Panc1 (cell line): ENCODE measurements at regions not wholly inside any gene's neighbourhood (a gene's known extent, or its start where the extent isn't known, plus 50 kb on each side); places are given as distances from the start of the nearest gene placed in this dataset.

Experiments
- CTCF ChIP-seq: fragments of 450-650 bp; IDR thresholded peaks from 2 replicates; pipeline ENCODE4 v1.5.1; 2017; ENCODE audit warnings: mild to moderate bottlenecking
- POLR2AphosphoS5 ChIP-seq: IDR thresholded peaks from 2 replicates; pipeline ENCODE4 v1.6.1; 2012; ENCODE audit warnings: mild to moderate bottlenecking, low read depth, low read length, moderate library complexity
- REST ChIP-seq, 2 experiments: IDR thresholded peaks; 2 replicates each; pipeline ENCODE4 v1.6.1; 2011 to 2012; ENCODE audit warnings: low read depth in 2 of 2, control low read depth in 1 of 2, low read length in 1 of 2, mild to moderate bottlenecking in 1 of 2, moderate library complexity in 1 of 2; ENCODE audit not compliant: insufficient read depth in 1 of 2

GRCh38 chr13:84864341-84864740 lies 934.9 kb downstream of the SLITRK6 start:
- TF ChIP-seq CTCF (no peak), POLR2AphosphoS5 (no peak), REST (IDR thresholded peaks at IDR 0.05; ENCODE audit: insufficient read depth in 1 of 2, low read depth in 2 of 2, low read length in 1 of 2) (no peak)
